Stimulated activated CD4-positive, alpha-beta T cell treated with anti-CD3 and anti-CD28 coated beads, Interleukin-15, amount 100 ng/mL, for 24 hours (primary cell): ENCODE measurements at regions not wholly inside any gene's neighbourhood (a gene's known extent, or its start where the extent isn't known, plus 50 kb on each side); places are given as distances from the start of the nearest gene placed in this dataset.
"Not testable (repeated sequence)": the region's sequence is repeated elsewhere in the genome, so short reads cannot be mapped to it uniquely, and the experiment has no call there.

Experiments
- DNase-seq: peaks from one replicate; pipeline ENCODE4 v3.0.0-alpha.2; 2020

DNA sequence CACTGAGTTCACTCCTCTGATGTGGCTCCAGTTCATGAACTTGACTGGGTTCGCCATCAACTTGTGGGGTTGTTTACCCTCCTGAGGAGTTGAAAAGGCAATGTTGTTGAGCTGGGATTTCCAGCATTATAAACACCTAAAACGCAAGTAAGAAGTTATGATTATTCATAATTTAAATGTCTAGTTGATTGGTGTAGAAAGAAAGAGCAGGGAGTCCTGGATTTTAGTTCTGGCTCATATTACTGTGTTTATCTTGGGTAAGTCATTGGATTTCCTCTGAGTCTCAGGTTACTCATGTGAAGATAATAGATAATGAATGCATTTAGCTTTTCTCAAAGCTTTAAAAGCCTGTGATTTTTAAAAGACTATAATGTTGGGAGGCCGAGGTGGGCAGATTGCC lies 438.0 kb upstream of the CDH20 start:
- DNase-seq: no peak

DNA sequence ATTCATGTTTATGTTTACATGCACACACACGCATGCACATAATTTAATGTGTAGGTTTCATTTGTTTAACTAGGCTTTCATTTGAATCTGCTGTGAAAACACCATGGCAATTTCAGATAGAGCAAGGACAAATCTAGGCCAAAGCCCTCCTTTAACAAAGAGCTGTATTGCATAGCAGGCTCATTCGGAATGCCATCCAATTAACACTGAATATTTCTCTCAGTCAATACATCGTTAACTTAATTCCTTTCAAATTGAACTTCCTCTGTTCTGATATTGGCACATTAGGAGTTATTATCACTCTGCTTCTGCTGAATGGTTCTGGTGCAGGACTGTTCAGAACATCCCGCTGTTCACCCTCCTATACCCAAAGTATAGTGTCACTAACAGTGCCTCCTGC lies 435.1 kb upstream of the CDH20 start:
- no peak for DNase-seq

DNA sequence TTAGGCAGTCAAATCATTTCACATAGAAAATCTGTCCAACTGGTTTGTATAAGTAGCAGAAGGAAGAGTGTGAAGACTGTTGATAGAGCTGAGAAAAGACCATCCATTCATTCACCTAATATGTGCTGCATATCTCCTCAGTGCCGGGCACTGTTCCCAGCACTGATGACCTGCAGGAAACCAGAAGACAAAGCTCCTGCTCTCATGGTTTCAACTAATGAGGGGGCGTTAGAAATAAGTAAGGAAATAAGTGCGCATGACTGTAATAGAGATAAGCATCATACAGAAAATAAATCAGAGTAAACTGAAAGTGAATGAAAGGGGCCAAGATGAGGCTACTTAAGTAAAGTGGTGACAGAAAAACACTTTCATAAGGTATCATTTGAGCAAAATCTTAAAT lies 427.5 kb upstream of the CDH20 start:
- no peak for DNase-seq

DNA sequence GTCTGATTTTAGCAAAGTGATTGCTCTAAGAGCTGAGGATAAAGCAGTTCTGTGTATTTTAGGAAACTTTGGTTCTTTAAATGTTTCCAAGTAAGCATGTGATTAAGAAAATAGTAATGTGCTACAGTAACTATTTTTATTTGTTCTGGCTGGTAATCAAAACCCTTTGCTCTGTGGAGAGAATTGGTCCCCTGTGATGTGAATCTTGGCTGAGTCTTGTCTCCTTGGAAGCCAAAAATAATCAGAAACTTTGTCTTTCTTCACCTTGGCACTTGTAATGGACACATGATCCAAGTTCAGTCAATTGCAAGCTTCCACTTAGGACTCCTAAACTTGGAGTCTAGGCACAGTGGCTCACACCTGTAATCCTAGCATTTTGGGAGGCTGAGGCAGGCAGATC lies 422.7 kb upstream of the CDH20 start:
- DNase-seq: no peak

DNA sequence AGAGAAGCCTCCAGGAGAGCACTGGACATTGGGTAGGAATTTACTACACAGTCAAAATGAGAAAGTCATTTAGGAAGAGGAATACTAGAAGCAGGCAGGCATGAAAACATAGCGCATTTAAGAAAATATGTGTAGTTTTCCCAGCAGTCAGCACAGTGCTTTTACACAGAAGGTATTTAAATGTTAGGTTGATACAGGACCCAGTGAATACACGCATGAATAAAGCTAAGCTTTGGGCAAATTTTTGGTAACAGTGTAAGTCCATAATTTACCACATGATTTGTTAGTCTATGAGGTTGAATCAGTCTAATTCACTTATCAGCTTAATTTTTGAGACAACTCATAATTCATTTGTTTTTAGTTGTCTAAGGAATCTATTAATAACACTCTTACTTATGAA lies 421.7 kb upstream of the CDH20 start:
- no peak for DNase-seq

DNA sequence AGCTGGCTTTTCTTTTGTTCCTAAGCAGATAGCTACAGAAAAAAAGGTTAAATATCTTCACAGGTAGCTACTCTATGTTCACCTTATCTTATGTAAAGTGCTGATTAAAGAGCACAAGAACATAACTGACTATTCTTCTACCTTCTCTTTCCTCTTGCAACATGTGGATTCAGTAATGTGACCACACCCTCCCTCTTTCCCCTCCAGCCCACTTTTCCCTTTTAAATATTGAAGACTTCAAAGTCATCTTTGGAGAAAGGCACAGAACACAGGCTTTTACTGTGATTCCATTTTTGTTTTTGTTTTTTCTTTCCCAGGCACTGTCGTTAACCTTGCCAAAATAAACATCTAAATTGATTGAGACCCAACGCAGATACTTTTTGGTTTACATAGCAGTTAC lies 418.1 kb upstream of the CDH20 start:
- DNase-seq: no peak

DNA sequence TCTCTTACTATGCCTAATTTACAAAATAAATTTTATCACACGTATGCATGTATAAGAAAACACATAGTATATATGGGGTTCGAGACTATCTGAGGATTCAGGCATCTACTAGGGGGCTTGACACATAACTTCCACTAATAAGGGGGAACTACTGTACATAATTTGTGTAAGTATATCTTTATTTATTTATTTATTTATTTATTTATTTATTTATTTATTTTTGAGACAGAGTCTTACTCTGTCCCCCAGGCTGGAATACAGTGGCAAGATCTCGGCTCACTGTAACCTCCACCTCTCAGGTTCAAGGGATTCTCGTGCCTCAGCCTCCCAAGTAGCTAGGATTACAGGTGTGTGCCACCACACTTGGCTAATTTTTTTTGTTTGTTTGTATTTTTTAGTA lies 414.4 kb upstream of the CDH20 start:
- DNase-seq: not testable (repeated sequence)

DNA sequence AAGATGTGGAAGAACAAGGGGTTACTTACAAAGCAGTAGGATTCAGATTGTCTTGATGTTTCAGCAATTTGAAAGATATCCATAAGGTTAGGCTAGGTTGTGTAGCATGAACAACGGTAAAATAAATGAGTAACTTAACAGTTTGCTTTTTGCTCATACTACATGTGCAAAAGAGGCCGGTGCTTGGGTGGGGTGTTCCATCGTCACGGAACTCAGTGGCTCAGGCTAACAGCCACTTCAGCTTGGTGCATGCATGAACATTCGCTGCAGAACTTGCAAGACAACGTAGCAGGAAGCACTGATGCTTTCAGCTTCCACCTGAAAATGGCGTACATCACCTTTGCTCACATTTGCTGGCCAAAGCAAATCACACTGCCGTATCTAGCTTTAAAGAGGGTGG lies 407.3 kb upstream of the CDH20 start:
- DNase-seq: no peak

DNA sequence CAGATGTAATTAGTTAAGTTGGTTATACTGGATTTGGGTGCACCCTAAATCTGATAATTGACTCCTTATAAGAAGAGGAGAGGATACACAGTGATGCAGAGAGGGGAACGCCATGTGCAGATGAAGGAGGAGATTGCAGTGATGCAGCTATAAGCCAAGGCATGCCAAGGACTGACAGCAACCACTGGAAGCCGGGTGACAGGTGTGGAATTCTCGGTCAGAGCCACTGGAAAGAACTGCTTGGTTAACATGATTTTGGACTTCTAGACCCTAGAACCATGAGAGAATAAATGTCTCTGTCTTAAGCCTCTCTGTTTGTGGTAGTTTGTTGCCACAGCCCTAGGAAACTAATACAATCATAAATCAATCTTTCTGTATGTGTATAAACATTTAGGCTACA lies 403.3 kb upstream of the CDH20 start:
- no peak for DNase-seq

DNA sequence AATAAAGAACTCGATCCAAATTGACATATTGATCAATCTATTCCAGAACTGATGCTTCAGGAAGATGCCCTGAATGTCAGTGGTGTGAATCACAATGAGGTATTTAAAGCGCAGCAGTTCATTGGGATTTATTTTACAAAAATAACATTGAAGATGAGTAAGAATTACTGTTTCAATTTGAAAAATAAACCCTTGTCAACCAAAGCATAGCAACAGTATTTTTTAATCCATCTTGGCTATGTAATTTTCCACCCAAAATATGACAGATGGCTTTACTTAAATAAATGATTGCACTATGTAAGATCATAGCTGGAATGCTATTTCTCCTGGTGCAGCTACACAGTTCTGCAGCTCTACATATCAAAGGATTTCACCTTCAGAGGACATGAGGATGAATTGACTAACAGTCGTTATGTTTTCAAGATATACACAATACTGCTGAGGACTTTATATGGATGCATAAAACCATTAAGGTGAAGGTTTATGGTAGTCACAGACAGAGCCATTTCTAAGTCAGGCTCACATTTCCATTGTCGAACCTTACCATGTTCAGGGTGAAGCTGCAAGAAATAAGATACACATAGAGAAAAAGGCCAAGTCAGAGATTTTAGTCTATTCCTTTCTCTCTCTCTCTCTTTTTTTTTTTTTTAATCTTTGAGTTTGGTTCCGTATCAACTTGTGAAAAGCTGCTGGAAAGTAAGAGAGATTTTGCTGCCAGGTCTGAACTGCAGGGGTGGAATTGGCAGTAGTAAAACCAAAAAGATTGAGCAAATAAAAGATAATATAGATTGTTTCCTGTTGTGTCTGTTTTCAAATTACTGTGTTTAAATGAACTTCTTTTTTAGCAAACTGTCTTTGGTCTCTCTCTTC lies 398.0 kb upstream of the CDH20 start:
- no peak for DNase-seq

DNA sequence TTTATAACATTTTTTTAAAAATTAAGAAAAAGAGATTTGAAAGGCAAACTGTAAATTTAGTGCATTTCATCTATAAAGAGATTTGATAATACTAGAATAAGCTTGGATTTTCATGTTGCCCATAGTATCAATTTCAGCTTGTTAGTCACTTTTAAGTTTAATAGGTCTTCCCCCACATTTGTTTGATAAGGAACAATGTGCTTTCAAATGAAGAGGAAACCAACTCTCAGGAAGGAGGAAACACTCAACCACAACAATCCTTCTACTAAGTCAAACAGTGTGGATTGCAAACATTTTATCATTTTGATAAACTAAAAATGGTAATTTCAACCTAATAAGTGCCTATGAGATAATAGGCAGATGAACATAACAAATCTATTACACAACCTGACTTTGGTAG lies 397.1 kb upstream of the CDH20 start:
- DNase-seq: no peak

DNA sequence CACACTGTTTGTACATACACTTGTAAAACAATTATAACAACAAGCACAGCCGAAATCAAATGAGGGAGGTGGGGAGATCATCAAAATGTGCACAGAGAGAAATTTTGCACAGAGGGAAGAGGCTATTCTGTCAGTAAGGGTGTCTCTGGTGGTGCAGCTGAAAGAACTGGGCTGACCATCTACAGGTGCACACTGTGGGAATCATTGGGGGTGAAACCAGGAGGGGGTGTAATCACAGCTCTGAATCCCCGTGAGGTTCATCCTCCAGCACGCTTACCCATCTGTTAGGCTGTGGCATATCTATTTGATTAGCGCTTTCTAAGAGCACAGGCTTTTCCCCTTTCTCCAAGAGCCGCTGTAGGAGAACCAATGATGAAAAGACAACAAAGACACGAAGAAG lies 389.9 kb upstream of the CDH20 start:
- no peak for DNase-seq

DNA sequence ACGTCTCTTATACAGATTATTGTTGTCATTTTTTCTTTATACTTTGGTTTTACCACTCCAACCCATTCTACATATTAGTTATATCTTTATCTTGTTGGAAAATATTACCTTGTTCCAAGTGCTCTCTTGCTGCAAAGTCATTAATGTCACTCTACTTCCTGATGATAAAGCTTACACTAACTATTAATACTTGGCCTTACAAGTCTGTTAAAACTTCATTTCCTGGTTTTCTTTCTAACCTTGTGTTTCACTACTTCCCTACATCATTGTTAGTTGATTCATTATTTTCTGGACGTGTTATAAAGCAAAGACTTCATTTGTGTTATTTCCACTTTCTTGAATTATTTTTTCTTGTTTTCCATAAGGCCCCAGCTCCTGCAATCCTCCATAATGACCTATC lies 382.6 kb upstream of the CDH20 start:
- no peak for DNase-seq

DNA sequence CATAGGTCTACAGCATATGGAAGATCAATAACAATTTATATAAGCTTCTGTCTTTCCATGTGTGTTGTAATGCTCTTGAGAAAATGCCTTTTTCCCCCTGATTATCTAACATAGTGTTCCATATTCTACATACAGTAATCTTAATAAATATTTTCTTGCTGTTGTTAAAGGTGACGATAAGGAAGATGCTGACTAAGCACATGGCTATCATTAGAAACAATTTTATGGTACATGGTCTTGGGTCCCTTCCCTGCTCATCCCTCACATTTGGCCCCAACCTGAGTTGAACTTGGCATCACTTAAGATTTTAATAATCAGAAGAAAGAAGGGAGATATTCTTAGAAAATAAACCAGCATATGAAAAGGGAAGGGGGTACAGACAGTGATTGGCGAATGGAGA lies 382.1 kb upstream of the CDH20 start:
- DNase-seq: no peak

DNA sequence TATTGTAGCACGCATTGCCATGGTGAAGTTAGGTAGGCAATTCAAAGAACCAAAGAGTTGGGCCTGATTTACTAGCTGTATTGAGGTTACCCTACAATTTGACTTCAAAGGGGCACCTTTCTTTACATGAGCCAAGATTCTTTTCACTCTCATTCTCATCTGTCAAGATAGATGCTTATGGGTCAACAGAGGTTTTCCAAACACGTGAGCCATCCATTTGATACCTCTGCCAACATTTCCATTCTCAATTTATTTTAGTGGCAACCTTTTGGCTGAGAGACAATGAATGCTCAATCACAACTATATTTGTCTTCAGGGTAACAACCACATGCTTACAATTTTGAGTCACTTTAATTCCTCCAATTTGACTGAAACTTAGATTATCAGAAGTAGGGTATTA lies 370.6 kb upstream of the CDH20 start:
- no peak for DNase-seq

DNA sequence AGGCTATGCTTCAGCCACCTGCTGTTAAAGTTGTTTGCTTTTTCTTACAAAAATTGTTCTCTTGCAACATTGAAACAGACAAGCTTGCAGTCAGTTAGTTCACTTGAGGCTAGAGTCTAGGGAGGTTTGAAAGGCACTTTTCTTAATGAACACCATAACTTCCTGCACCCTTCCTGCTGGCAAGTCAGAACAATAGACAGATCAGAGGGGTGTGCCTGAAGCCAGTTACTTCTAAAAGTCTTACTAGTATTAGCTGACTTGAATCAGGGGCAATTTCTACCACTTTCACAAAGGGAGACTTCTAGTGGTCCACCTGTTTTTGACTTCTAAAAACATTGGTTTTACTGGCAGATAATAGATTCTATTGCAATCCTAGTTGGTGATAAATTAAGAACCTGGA lies 367.4 kb upstream of the CDH20 start:
- DNase-seq: no peak

DNA sequence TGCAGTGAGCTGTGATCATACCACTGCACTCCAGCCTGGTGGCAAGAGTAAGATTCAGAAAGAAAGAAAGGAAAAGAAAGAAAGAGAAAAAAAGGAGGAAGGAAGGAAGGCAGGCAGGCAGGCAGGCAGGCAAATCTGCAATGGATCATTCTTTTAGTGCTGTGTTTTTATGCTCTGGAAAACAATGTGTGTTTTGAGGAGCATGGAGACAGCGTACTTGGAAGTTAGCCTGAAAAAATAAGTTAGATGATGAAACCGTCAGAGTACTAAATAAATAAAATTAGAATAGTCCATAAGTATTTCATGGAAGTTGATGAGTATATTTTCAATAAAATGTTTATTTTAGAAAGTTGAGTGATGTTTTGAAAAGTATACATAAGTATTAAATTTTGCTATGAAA lies 366.4 kb upstream of the CDH20 start:
- no peak for DNase-seq

DNA sequence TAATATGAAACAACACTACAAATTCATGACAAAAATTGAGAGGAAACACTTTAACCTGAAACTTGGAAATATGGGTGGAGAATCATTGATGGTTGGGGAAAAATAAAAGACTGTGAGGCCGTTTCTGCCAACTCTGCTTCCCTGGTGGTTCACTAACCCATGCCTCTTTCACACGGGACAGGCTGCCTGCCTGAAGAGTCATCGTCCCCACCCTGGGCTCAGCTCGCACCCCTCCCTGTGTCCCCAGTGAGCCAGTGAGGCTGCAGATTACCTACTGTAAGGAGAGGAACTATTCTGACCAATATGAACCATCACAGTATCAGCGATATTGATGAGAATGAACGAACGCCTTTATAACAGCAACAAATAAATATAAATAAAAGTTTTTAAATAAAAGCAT lies 357.8 kb upstream of the CDH20 start:
- DNase-seq: no peak

DNA sequence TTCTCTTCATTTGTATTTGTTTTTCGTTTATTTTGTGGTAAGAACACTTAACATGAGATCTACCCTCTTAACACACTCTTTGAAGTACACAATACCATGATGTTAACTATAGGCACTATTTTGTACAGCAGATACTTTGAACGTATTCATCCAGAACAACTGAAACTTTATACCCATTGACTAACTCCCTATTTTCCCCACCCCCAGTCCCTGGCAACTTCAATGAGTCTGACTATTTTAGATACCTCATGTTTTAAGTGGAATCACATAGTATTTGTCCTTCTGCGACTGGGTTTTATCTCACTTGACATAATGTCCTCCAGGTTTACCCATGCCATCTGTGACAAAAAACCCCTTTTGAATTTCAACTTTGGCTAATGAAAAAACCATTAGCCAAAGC lies 356.3 kb upstream of the CDH20 start:
- DNase-seq: no peak

DNA sequence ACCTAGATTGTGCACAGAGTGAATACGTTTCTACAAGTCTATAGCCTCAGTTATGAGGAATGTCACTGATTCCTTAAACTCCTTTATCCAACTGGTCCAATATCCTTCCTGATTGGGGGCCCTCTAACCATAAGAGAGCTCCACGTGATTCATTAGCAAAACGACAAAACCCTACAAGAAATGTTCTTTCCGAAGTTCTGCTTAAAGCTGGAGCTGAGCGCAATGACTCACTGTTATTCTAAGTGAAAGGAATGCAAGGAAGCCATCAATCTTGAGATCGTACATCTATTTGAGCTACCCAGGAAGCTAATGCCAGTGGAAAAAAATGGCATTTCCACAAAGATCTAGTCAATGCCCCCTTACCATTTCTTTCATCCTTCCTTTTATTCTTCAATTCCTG lies 354.9 kb upstream of the CDH20 start:
- no peak for DNase-seq

DNA sequence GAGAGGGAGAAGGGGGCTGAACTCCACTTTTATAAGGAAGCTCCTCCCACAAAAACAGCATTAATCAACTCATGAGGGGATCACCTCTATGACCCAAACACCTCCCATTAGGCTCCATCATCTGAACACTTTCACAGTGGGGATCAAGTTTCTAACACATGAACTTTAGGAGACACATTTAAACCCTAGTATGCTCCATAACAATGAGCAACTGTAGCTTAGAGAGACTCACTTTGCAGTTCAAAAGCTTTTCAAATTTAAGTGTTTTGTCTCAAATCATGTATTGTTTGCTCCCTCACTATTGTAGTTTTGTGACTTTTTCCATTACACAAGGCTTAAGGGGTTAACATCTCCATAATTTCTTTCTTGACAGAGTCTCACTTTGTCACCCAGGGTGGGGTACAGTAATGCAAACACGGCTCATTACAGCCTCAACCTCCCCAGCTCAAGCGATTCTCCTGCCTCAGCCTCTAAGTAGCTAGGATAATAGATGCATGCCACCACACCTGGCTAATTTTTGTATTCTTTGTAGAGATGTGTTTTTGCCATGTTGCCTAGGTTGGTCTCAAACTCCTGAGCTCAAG lies 352.7 kb upstream of the CDH20 start:
- no peak for DNase-seq

DNA sequence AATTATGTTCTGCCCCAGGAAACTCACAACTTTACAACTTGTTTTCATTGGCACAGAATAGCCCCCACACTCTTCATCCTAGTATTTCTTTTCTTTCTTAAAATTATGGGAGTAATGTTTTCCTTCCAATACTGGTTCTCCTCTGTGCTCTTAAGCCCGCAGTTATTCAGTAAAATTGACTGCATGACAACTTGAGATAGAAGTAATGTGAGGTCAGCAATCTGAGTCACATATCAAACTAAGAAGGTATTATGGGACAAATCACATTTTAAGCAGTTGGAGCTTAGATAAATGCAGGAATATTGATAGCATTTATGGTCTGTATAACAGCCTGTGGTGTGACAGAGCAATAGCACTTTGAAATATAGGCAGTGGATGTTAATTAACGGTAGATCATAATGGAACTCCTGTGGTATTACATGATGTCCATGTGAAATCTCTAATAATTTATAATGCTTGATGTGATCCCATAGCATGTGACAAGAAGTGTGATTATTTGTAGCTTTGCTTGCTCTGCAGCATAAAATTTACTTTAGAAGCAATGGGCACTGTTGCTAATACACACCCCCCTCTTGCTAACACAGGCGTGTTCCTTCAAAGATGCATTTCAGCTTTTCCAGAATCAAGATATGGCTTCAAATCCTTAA lies 351.4 kb upstream of the CDH20 start:
- DNase-seq: no peak

DNA sequence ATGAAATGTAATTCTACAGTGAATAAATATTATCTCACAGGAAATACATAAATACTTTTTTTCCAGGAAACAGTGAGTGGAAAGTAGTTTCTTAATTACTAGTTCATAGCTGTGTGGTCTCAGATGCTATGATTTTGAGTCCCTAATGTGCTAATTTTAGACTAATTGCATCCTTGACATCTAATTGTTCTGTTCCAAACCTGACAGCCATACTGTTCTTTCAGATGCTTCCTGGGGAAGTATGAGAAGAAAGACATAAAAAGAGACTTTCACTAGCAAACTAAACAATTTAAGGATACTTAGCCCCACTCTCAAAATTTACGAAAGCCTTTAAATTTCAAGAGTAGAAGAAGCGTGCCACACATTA lies 350.9 kb upstream of the CDH20 start:
- DNase-seq: no peak

DNA sequence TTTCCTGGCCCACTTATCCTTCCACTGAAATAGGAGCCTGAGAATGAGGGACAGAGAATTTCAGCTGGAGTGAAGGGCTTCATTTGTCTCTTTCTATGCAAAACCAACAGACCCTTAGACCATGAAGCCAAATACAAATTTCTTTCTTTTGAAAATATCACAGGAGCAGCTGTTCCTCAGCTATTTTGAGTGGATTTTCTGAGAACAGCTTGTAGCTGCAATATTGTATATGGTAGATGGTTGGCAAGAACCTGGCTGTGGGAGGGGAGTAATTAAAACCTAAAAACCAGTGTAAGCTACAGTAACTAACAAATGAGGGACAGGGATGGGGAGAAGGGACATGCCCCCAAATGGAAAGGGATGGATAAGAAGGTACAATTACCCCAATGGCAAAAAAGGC lies 350.3 kb upstream of the CDH20 start:
- DNase-seq: no peak

DNA sequence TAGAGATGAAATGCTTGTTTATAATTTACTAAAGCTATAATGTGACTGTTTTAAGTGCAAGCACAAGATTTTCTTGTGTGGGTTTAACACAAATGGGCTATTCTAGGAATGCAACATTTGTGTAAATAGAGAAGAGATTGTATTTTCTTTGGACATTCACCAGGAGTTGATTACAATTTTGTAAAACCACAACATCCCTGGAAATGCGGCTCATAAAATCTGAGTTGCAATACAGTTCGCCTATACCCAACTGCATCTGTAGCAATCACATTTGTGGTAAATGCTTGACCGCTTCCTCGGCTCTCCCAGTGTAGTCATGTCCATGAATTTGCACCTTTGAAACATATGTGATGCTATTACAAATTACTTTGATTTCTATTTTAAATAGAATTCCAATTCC lies 348.7 kb upstream of the CDH20 start:
- DNase-seq: no peak
